T-helper 1 cell (primary cell): ENCODE measurements at regions not wholly inside any gene's neighbourhood (a gene's known extent, or its start where the extent isn't known, plus 50 kb on each side); places are given as distances from the start of the nearest gene placed in this dataset.
"Not testable (repeated sequence)": the region's sequence is repeated elsewhere in the genome, so short reads cannot be mapped to it uniquely, and the experiment has no call there.

ENCODE experiments used
- DNase-seq, 5 donors: peaks; one replicate each; pipeline ENCODE4 v3.0.0-alpha.2; 2012 to 2020

DNA sequence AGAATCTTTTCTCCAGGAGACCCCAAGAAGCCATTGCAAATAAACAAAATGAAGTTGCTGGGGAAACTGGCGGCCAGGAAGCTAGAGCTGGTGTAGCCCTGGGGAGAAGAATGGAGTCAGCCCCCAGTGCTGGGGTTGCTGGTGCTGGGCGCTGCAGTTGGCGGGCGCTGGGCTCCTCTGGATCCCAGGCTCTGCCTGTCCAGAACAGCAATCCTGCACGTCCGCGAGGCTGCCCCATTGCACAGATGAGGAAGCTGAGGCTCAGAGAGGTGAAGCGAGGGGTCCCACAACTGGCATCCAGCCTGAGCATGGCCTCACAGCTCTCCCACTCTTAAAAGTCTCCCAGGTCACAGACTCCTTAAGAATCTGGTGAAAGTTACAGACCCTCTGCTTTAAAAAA lies 161.1 kb downstream of the OR4M2 start:
- no peak for DNase-seq

DNA sequence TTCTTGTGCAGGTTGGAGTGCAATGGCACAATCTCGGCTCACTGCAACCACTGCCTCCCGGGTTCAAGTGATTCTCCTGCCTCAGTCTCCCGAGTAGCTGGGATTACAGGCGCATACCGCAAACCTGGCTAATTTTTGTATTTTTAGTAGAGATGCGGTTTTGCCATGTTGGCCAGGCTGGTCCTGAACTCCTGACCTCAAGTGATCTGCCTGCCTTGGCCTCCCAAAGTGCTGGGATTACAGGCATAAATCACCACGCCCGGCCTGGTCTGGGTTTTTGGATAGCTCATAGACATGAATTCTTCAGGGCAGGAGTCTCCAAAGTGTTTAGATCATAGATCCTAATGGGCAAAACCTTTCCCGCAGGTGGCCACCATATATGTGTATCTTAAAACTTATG lies 162.0 kb downstream of the OR4M2 start:
- not testable (repeated sequence) for DNase-seq

DNA sequence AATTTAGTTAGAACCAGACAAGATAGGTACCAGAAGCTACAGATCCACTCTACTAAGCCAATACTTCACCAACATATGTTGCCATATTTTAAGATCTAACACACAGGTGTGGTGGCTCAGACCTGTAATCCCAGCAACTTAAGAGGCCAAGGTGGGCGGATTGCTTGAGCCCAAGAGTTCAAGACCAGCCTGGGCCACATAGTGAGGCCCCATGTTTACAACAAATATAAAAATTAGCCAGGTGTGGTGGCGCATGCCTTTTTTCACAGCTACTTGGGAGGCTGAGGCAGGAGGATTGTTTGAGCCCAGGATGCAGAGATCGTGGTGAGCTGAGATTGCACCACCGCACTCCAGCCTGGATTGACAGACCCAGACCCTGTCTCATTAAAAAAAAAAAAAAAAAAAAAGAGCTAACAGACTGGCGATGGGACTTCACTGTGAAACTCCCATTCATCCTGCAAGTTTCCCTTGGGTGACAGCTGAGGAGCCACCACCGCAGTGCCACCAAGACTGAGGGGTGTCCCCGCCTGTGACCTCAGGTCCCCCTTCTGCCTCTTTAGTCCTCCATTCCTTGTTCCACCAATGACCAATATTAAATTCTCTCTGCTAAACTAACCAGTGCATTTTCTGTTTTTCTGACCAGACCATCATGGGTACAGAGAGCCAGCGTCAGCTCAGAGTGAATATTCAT lies 163.3 kb downstream of the OR4M2 start:
- no peak for DNase-seq

DNA sequence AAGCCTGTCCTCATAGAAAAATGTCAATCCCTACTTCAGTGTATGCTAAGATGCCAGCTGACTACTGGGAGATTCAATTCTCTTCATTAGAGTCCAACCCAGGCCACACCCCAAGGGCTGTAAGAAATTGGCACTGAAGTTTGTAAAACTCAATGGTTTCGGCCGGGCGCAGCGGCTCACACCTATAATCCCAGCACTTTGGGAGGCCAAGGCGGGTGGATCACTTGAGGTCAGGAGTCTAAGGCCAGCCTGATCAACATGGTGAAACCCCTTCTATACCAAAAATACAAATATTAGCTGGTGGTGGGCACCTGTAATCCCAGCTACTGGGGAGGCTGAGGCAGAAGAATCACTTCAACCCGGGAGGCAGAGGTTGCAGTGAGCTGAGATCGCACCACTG lies 169.2 kb downstream of the OR4M2 start:
- not testable (repeated sequence) for DNase-seq

DNA sequence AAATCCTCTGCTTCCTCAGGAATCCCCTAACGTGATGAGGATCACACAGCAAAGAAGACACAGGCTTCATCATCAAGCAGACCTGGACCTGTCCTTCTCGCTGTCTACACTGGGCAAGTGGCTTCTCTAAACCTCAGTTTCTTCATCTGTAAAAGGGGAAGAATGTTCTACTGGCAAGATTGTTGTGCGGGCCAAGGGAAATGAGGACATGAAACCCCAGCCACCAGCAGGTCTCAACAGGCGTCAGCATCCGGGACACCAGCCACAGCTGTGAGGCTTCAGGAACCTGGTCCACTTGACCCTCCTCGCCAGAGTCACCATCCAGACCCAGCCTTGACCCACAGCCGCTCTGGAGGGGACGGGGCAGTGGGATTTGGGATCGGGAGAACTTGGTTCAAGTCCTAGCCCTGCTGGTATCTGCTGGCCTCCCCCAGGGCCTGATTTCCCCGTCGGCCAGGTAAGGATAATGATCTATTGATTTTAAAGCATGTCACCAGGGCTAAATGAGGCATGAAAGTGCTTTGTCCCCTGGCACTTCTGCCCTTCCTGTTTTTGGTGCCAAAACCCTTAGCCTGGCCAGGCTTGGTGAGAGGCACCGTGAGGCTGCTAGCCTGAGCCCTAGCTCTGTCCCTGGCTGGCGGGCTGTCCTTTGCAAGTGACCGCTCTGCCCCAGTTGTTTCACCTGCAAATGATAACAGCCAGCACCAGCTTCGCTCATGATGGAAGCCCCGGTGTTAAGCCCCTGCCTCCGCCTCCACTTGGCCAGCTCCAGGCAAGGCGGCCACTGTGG lies 170.4 kb downstream of the OR4M2 start:
- DNase-seq: not testable (repeated sequence)

DNA sequence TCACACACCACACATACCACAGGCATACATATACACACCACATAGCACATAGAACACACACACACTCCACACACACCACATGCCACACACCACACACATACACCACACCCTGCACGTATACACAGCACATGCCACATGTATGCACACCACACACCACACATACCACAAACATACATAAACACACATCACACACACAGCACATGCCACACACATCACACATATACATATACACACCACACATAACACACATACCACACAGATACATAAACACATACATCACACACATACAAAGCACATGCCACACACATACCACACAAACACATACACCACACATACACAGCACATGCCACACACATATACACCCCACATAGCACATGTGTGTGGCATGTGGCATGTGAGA lies 171.1 kb downstream of the OR4M2 start:
- DNase-seq: no peak

DNA sequence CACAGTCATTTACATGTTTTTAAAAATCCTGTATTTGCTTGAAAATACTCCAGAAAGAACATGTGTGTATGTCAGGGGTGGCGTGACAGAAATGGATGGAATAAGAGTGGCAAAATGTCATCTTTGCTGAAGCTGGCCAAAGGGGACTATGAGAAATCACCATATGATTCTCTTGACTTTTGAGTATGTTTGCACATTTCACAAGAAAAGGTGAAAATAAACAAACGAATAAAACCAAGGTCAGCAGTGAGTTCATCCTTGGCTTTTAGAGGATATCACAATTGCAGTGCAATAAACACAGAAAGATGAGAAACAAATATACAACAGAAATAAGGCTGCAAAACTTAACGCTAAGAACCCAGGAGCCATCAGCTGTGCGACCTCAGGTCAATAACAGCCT lies 171.7 kb downstream of the OR4M2 start:
- not testable (repeated sequence) for DNase-seq

DNA sequence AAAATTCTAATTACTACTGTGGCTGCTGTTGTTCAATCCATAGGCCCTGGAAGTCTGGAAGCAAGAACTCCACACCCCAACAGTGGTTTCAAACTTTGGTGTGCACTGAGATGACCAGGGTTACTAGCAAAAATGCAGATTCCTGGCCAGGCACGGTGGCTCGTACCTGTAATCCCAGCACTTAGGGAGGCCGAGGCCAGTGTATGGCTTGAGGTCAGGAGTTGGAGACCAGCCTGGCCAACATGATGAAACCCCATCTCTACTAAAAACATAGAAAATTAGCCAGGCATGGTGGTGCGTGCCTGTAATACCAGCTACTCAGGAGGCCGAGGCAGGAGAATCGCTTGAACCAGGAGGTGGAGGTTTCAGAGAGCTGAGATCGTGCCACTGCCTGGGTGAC lies 172.2 kb downstream of the OR4M2 start:
- DNase-seq: not testable (repeated sequence)

DNA sequence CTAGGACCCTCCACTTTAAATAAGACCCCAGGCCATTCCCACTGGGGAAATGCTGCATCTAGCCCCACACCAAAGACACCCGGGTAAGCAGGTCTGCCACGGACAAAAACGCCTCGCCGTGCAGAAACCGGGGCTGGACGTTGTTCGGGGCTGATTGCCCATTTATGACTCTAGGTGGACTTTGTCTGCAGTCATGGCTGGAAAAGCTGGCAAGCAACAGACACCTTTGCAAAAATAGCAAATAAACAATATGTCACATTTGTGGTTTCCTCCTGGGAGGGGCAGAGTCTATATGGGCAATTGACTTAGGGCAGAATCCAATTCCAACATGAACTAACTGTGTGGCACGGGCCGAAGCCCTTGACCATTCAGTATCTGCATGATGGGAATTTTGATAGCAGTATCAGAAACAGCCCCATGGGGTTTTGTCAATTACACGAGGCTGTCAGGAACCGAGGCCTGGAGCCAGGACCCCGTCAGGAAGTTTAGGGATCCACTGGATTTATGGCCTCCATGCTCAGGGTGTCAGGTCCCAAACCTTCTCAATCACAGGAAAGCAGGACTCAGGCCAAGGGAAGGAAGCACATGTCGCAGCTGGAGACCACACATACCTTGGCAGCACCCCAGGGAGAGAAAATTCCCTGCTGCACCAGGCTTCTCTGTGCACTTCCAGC lies 172.8 kb downstream of the OR4M2 start:
- DNase-seq: not testable (repeated sequence)

DNA sequence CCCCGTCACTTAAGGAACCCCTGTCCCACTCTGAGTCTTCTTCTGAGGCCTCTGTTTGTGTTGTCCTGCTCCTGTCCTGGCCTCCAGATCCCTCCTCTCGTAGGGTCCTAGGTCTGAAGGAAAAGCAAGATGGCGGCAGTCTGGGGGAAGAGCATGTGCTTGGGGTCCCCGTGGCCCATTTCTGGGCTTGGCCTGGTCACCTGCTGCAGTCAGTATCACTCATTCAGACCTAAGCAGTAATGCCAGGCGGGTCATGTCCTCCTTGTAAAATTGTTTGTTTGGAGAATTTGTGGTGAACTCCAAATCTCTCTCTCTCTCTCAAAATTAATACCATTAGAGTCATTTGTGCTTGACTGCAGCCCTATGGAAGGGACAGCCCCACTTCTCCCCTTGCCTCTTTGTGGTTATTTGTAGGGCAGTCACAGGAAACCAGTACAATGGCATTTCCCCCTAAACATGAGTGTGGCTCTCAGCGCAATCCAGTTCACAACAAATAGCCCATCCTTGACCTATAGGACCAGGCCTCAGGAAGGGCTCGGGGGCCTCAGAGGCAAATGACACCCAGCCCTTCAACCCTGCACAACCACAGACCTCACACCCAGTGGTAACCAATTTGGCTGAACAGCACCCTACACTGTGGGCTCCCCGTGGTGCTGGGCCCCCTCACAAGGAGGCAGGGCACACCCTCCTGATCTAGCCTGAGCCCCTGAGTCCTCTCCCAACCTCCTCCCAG lies 173.5 kb downstream of the OR4M2 start:
- DNase-seq: peak in 1 of 5 donors; percentile 82

DNA sequence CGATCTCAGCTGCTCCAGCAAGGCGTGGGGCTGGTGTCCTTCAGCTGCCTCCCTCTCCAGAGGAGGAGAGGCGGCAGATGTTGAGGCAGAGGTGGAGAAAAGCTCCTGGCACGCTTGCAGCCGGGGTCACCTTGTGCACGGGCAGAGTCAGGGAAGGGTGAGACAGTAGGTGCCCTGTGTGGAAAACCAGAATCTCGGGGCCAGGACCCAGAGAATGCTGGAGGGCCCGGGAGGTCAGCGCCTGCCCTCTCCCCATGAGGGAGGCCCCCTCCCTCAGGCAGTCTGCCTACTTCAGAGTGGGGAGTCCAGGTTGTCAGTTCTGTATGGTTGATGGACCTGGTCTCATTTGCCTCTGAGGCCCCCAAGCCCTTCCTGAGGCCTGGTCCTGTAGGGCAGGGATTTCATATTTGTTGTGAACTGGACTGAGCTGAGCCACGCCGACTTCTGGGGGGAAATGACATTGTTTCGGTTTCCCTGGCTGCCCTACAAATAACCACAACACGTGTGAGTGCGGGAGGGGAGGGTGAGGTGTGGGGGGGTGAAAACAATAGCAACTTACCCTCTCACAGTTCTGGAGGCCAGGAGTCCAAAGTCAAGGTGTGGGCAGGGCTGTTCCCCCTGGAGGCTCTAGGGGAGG lies 174.2 kb downstream of the OR4M2 start:
- not testable (repeated sequence) for DNase-seq

DNA sequence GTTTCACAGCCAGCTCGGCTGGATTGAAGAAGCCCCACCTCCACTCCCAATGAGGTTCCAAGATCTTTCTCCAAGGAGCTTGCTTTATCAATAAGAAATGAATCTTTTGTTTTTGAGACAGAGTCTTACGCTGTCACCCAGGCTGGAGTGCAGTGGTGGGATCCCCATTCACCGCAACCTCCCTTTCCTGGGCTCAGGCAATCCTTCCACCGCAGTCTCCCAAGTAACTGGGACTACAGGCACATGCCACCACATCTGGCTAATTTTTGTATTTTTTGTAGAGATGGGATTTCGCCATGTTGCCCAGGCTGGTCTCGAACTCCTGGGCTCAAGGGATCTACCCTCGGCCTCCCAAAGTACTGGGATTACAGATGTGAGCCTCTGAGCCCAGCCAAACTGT lies 175.3 kb downstream of the OR4M2 start:
- not testable (repeated sequence) for DNase-seq

DNA sequence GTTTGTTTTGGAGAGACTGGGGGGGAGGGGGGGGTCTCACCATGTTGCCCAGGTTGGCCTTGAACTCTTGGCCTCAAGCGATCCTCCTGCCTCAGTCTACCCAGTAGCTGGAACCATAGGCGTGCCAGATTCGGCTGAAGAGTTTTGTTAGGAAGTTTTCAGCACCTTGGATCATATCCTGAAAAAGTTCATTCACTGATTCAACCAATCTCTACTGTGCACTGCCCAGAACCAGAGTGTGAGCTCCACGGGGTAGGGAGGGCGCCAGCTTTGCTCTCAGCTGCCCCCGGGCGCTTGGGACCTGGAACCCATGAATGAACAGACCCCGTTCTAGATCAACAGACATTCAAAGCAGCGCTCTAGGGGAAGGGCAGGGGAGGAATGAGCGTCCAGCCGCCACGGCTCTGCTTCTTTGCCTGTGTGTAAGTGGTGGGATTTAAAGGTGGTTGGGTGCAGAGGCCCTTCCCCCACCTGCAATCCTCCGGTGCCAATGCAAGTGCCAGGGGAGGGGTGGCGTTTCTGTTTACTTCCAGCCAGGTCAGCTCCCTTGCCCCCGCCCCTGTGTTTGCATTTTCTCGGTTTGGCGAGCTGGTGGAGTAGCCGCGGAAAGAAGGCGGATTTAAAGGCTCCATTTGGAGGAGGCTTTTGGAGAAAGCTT lies 176.2 kb downstream of the OR4M2 start:
- DNase-seq: not testable (repeated sequence)

DNA sequence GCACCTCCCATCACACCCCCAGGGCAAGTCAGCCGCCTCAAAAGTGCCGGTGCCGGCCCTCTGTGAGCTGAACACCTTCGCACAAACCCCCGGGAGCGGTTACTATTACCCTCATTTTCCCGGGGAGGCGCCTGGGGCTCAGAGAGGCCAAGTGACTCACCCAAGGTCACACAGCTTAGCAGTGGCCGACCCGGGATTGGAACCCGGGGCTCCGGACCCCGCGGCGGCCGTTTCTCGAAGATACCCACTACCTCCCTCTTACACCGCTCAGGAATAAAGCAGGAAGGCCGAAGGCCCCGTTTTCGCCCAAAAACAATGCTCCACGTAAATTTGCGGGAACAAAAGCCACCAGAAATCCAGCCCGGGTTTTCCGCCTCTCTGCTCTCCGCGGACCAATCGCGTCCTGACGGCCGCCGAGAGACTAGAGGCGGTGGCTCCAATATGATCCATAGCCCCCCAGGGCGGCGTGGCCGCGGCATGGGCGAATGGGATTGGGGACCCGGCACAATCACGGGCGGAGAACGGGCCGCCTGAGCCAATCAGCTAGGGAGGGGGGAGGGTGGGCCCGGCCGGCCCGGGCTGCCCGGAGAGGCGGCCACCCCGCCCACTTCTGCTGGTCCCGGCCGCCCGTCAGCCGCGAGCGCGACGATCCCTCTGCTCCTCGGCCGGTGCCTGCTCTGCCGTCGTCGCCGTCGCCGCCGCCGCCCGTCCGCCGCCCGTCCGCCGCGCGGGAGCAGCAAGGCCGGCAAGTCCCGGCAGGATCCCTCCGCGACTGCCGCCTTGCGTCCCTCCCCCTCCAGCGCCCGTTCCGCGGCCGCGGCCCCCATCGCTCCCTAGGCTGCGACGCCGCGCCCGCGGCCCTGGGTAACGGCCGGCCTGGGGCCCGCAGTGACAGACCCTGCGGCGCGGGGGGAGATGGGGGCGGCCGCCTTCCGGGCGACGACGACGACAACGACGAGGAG lies 177.0 kb downstream of the OR4M2 start:
- DNase-seq: no peak

DNA sequence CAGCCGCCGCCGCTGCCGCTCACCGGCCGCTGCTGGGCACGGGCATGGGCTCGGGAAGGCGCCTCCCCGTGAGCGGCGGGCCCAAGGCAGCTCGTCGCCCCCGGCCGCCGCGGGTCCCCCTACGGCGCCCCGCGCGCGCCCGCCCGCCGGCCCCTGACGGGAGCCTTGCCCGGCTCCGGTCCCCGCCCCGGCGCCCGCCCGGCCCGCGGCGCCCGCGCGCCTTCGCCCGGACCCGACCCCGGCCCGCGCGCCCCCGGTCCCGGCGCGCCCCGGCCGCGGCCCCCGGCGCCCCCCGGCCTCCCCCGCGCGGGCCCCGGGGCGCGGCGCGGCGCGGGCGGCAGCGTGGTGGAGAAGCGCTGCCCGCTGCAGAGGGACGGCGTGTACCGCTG lies 177.7 kb downstream of the OR4M2 start:
- DNase-seq: no peak

DNA sequence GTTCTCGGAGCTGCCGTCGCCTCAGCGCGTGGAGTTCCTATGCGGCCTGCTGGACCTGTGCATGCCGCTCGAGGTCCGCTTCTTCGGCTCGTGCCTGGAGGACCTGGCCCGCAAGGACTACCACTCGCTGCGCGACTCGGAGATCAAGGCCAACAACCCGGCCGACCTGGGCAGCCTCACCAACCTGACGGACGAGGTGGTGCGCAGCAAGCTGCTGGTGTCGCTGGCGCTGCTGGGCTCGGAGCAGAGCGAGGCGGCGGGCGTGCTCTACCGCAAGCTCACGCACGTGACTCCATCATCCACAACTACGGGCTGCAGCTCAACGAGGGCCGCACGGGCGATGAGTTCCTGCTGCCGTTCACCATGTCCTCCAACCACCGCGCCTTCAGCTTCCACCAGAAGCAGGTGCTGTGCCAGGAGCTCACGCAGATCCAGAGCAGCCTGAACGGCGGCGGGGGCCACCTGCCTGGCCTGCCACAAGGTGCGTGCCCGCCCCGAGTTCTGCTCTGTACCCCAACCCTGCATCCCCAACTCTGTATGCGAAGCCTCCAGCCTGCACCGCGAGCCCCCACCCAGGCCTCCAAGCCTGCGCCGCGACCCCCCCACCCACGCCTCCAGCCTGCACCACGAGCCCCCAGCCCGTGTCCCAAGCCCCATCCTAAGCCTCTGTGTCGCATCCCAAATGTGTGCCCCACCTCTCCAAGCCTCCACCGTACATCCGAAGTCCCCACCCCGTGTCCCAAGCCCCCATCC lies 178.2 kb downstream of the OR4M2 start:
- DNase-seq: no peak

DNA sequence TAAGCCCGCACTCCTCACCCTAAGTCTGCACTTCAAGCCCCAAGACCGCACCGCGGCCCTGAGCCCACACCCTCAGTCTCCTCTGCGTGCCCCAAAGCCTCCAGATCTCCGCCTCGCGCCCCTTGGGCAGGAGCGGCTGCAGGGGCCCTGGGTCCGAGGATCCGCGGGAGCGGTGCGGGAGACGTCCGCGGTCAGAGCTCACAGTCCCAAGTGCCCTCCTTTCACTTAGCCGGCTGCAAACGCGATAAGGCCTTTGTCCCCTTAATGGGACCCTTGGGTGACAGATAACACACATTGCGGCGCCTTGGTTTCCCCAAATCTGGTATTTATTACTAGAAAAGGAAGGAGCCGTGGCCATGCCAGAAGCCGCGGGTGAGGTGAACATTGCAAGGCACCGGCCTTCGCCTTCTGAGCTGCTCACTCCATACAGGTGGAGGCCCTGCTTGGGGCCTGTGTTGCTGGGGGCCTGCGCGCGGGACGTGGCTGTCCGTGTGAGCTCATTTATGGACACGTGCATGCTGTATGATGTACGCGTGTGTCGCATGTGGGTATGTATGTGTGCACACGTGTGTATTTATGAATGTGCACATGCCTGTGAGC lies 178.9 kb downstream of the OR4M2 start:
- DNase-seq: not testable (repeated sequence)

DNA sequence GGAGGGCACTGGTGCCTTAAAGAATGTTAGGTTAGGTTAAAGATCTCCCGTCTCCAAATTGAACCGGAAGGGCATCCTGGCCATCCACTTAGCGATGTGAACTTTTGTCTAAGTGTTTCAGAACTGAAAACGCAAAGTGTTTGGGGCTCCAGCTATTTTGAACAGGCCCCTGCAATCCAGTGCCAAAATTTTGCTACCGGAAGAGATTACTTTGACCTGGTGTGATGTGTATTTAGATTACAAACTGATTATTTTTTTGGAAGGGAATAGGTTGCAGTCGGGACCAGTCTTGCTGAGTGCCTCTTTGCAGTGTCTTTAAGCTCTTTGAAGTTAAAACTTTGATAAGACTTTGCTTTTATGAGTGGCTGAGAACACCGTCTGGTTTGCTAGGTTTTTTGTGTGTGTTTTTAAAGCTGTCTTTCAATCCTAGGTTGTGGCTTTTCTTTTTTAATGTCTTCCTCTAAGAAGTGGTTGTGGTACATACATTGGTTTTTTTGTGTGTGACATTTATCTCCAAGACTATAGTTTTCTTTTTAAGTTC lies 179.6 kb downstream of the OR4M2 start:
- peak in 1 of 5 donors; percentile 60 for DNase-seq

DNA sequence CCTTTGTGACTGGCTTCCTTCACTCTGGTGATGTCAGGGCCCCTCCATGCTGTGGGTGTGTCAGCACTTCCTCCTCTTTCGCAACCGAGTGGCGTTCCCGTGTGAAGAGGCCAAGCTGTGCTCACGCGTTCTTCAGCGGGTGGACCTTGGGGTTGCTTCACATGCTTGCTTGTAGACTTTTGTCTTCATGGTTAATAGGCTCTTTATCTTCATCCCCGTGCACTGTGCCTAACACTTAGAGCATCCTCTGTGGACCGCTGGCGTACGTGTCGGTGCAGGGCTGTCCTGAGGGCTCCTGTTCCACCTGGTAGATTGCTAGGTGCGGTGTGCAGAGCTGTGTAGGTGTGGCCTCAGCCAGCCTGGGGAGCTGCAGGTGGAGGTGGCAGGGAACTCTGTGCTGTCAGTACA lies 182.3 kb downstream of the OR4M2 start:
- peak in 2 of 5 donors; percentile 43 to 77 for DNase-seq
